Erythroblast (primary cell): ENCODE measurements at regions not wholly inside any gene's neighbourhood (a gene's known extent, or its start where the extent isn't known, plus 50 kb on each side); places are given as distances from the start of the nearest gene placed in this dataset.
"Not testable (repeated sequence)": the region's sequence is repeated elsewhere in the genome, so short reads cannot be mapped to it uniquely, and the experiment has no call there.

Source experiments
- GATA1 ChIP-seq: IDR thresholded peaks from 2 replicates; pipeline ENCODE4 v1.6.1; 2011; ENCODE audit warnings: low read depth, mild to moderate bottlenecking, control low read depth, low read length, moderate library complexity
- POLR2A ChIP-seq: IDR thresholded peaks from 2 replicates; pipeline ENCODE4 v1.6.1; 2011; ENCODE audit warnings: mild to moderate bottlenecking, low read length

DNA sequence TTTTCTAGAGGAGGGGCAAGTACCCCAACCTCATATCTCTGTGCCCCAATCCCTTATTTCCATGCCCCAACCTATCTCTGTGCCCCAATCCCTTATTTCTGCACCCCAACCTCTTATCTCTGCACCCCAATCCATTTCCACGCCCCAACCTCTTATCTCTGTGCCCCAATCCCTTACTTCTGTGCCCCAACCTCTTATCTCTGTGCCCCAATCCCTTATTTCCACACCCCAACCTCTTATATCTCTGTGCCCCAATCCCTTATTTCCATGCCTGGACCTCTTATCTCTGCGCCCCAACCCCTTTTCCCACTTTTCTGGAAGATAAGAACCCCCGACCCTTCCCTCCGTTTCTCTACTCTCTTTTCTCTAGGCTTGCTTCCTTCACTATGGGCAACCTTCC is 199.0 kb downstream of the JRKL start:
- not testable (repeated sequence) for TF ChIP-seq POLR2A, GATA1
